Spinal cord (tissue), 9 donors: ENCODE measurements at regions not wholly inside any gene's neighbourhood (a gene's known extent, or its start where the extent isn't known, plus 50 kb on each side); places are given as distances from the start of the nearest gene placed in this dataset.

Source experiments
- DNase-seq, 6 donors: peaks; one replicate each; pipeline versions ENCODE4 v3.0.0 to v3.0.0-alpha.2; 2013 to 2015; ENCODE audit warnings: low spot score in 6 of 6, low read depth in 4 of 6
- H3K27ac ChIP-seq: one replicate; pipeline ENCODE4 v1.5.1; 2013; ENCODE audit warnings: low read depth, low read length, control low read depth
- H3K27me3 ChIP-seq: one replicate; pipeline ENCODE4 v1.6.1; 2013; ENCODE audit warnings: low read length; ENCODE audit not compliant: control insufficient read depth, insufficient read depth
- H3K36me3 ChIP-seq: one replicate; pipeline ENCODE4 v1.6.1; 2013; ENCODE audit warnings: low read length; ENCODE audit not compliant: control insufficient read depth, insufficient read depth
- H3K4me1 ChIP-seq: one replicate; pipeline ENCODE4 v1.6.1; 2013; ENCODE audit warnings: low read length; ENCODE audit not compliant: control insufficient read depth, insufficient read depth
- H3K4me3 ChIP-seq: one replicate; pipeline ENCODE4 v1.5.1; 2013; ENCODE audit warnings: low read depth, low read length, control low read depth
- H3K9me3 ChIP-seq: one replicate; pipeline ENCODE4 v1.6.1; 2013; ENCODE audit warnings: low read length; ENCODE audit not compliant: control insufficient read depth, insufficient read depth
- WGBS: methylation state at CpG from one replicate; pipeline ENCODE4 v1.1.5; 2013; ENCODE audit warnings: missing lambda C conversion rate; ENCODE audit not compliant: insufficient coverage; 5-methylcytosine and 5-hydroxymethylcytosine counted together
- donor health status: healthy.

GRCh38 chr14:73800970-73801515 is 50.6 kb upstream of the PTGR2 start:
- H3K36me3 ChIP-seq, result peaks cover 2% of the 10 kb centered on the region
- H3K27ac ChIP-seq, result no peak overlapping the region
- no peaks in the 10 kb centered on the region for H3K27me3 ChIP-seq
- DNase-seq, result no peak
- no peaks in the 10 kb centered on the region for H3K9me3 ChIP-seq
- WGBS, result 90% methylated on average over 7 of the region's 7 CpGs
- no peak overlapping the region for H3K4me3 ChIP-seq
- no peaks in the 10 kb centered on the region for H3K4me1 ChIP-seq

GRCh38 chr14:73797543-73798265 is 53.9 kb upstream of the PTGR2 start:
- H3K4me1 ChIP-seq, result peaks cover 6% of the 10 kb centered on the region
- 81% methylated on average over 2 of the region's 4 CpGs for WGBS
- no peaks in the 10 kb centered on the region for H3K36me3 ChIP-seq
- no peak overlapping the region for H3K27ac ChIP-seq
- no peak overlapping the region for H3K4me3 ChIP-seq
- H3K27me3 ChIP-seq, result no peaks in the 10 kb centered on the region
- no peaks in the 10 kb centered on the region for H3K9me3 ChIP-seq
- no peak for DNase-seq

- Histone ChIP-seq H3K27ac (no peak overlapping the region), H3K9me3 (no peaks in the 10 kb centered on the region), H3K4me1 (peaks cover 6% of the 10 kb centered on the region), H3K36me3 (no peaks in the 10 kb centered on the region), H3K27me3 (no peaks in the 10 kb centered on the region), H3K4me3 (no peak overlapping the region)
- no peak for DNase-seq
- WGBS, result 66% methylated on average over 4 of the region's 4 CpGs
Measured at GRCh38 chr14:73796893-73797542, 54.6 kb upstream of the PTGR2 start.

GRCh38 chr14:73796415-73796814 is 55.2 kb upstream of the PTGR2 start:
- H3K36me3 ChIP-seq, result no peaks in the 10 kb centered on the region
- no peak overlapping the region for H3K4me3 ChIP-seq
- WGBS, result 88% methylated on average over 1 of the region's 2 CpGs
- no peaks in the 10 kb centered on the region for H3K9me3 ChIP-seq
- peaks cover 6% of the 10 kb centered on the region for H3K4me1 ChIP-seq
- no peaks in the 10 kb centered on the region for H3K27me3 ChIP-seq
- no peak overlapping the region for H3K27ac ChIP-seq
- DNase-seq, result no peak

DNA sequence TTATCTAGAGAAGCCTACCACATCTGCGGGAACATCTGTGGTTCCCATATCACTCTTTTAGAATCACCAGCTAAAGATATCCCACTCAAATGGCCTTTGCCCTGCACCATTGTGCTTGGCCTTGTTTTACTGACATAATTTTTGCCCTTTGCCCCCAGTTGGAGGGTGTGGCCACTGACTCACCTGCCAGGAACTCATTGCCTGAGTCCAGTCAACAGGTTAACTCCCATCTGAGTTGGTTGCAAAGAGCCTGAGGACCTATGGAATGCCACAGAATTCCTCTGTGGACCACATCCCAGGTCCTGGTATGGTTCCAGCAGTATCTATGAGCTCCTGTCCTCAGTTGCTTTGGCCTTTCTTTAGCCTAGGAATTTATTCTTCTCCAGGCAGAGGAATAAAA is 55.7 kb upstream of the PTGR2 start:
- Histone ChIP-seq H3K9me3 (no peaks in the 10 kb centered on the region), H3K36me3 (no peaks in the 10 kb centered on the region), H3K27ac (no peak overlapping the region), H3K27me3 (no peaks in the 10 kb centered on the region), H3K4me1 (peaks cover 8% of the 10 kb centered on the region), H3K4me3 (no peak overlapping the region)
- DNase-seq, result no peak
- WGBS, result 100% methylated on average over 1 of the region's 1 CpG

DNA sequence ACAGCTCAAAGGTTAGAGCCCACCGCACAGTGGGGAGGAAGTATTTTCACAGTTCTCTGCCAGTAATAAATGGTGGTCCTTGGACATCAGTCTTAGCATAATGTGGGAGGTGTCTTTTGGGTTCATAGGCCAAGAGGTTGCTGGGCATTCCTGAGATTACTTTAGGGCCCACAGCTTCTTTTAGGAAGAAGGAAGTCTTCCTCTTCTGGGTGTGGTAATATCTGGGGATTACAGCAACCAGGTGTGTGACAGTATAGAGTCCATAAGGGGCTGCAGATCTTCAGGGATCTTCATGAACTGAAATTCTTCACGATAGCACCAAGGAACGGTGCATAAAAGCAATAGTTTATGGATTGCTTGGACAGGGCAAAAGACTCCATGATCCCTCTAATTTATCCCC is 56.2 kb upstream of the PTGR2 start:
- no peak for DNase-seq
- peaks cover 13% of the 10 kb centered on the region for H3K4me1 ChIP-seq
- peak overlapping the region; percentile 80 for H3K27ac ChIP-seq
- H3K27me3 ChIP-seq, result no peaks in the 10 kb centered on the region
- H3K4me3 ChIP-seq, result no peak overlapping the region
- H3K36me3 ChIP-seq, result no peaks in the 10 kb centered on the region
- no peaks in the 10 kb centered on the region for H3K9me3 ChIP-seq
- 60% methylated on average over 1 of the region's 3 CpGs for WGBS

DNA sequence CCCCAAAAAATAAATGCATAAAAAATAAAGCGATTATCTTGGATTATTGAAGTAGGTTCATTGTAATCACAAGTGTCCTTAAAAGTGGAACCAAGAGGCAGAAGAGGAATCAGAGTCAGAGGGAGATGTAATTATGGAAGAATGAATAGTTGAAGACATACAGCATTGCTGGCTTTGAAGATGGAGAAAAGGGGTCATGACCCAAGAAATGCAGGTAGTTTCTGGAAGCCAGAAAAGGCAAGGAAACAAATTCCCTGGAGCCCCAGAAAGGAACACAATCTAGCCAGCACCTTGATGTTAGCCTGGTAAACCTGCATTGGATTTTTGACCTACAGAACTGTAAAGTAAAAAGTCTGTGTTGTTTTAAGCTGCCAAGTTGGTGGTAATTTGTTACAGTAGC is 57.5 kb upstream of the PTGR2 start:
- Histone ChIP-seq H3K36me3 (no peaks in the 10 kb centered on the region), H3K27me3 (peaks cover 2% of the 10 kb centered on the region), H3K9me3 (no peaks in the 10 kb centered on the region), H3K27ac (peak overlapping the region; percentile 80), H3K4me3 (no peak overlapping the region), H3K4me1 (peaks cover 26% of the 10 kb centered on the region)
- WGBS, result no CpG with 5 or more reads among the region's 1 CpG
- DNase-seq, result no peak

DNA sequence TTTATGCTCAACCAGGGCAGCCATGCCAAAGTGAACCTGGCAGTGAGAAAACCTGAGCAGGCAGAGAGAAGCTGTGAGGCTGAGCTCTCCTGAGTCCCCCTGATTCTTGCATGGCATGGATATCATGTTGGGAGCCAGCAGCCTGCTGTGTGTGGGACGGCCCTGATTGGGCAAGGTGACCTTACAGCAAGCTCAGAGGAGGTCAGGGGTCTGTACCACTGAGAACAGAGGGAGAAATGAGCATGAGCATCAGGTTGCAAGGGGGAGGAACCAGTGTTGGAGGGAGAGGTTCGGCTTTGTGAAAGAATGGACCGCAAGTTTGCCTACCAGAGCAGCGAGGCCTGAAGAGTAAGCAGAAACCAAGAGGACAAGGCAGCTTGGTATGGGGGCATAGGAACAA is 59.1 kb upstream of the PTGR2 start:
- no peak overlapping the region for H3K27ac ChIP-seq
- no peak overlapping the region for H3K4me3 ChIP-seq
- H3K36me3 ChIP-seq, result no peaks in the 10 kb centered on the region
- peaks cover 27% of the 10 kb centered on the region for H3K4me1 ChIP-seq
- H3K9me3 ChIP-seq, result no peaks in the 10 kb centered on the region
- WGBS, result 72% methylated on average over 4 of the region's 4 CpGs
- peaks cover 2% of the 10 kb centered on the region for H3K27me3 ChIP-seq
- no peak for DNase-seq

- Histone ChIP-seq H3K4me1 (peaks cover 39% of the 10 kb centered on the region), H3K27me3 (peaks cover 10% of the 10 kb centered on the region), H3K36me3 (no peaks in the 10 kb centered on the region), H3K27ac (peak overlapping the region; percentile 97), H3K4me3 (no peak overlapping the region), H3K9me3 (no peaks in the 10 kb centered on the region)
- DNase-seq, result peak in 2 of 6 donors; percentile 82 to 85
- whole genome bisulfite sequencing, result 53% methylated on average over 3 of the region's 10 CpGs
Measured at GRCh38 chr14:73789989-73790581, 61.5 kb upstream of the PTGR2 start.
